HPDE6-E6E7 (cell line): ENCODE measurements at regions not wholly inside any gene's neighbourhood (a gene's known extent, or its start where the extent isn't known, plus 50 kb on each side); places are given as distances from the start of the nearest gene placed in this dataset.
A peak's percentile ranks its signal among the peaks of the same experiment; 100 is the strongest.
"Not testable (repeated sequence)": the region's sequence is repeated elsewhere in the genome, so short reads cannot be mapped to it uniquely, and the experiment has no call there.

Source experiments
- DNase-seq: peaks from one replicate; pipeline ENCODE4 v3.0.0; 2011; ENCODE audit warnings: missing footprints; ENCODE audit errors: extremely low spot score

- no peak for DNase-seq
Observed at GRCh38 chr14:89743828-89744227, 210.7 kb downstream of the EFCAB11 start.

DNA sequence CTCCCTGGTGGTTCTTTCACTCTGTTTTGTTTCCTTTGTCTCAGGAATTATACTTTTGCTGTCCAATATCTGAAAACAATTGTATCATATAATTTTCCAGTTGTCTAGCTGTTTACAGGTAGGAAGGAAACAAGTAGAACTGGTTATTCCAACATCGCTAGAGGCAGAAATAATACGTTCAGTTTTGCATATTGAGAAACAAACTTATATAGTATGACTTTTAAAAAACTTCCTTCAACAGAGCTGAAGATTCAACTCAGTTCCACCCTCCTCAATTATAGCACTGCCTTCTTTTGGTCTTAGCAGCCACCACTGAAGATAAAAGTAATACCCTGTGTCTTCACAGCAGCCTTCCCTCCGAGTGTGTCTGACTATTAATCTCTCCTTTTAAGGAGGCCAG is 214.3 kb downstream of the EFCAB11 start:
- peak; percentile 11 for DNase-seq

- DNase-seq = no peak
Observed at GRCh38 chr14:89736881-89737280, 217.6 kb downstream of the EFCAB11 start.

DNA sequence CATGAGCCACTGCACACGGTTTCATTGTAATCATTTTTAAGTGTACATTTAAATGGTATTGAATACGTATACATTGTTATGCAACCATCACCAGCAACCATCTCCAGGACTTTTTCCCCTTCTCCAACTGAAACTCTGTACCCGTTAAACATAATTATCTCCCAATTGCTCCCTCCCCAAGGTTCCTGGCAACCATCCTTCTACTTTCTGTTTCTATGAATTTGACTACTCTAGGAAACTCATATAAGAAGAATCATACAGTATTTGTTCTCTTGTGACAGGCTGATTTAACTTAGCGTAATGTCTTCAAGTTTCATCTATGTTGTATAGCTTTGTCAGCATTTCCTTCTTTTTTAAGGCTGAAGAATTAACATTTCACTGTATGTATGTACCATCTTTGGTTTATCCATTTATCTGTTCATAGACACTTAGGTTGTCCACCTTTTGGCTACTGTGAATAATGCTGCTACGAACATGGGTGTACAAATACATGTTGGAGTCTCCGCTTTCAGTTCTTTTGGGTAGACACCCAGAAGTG is 223.1 kb downstream of the EFCAB11 start:
- DNase-seq = no peak

DNA sequence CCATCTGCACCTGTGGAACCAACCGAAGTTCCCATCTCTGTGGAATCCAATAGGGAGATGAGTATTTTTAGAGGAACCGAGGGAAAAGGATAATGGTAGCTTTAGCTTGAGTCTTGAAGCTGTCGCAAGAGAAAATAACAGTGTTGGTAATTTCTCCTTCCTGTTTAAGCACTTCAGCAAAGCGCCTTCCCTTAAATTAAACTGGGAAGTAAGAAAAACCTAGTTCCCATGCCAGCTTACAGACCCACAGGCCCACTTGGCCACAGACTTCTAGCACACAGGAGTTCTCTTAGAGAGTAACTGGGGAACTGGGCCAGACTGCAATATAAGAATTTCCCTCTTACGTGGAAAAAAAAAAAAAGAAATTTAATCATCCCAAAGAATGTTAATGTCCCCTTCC is 223.8 kb downstream of the EFCAB11 start:
- no peak for DNase-seq

- no peak for DNase-seq
Observed at GRCh38 chr14:89728964-89729363, 225.6 kb downstream of the EFCAB11 start.

- DNase-seq = not testable (repeated sequence)
Observed at GRCh38 chr14:89726226-89726625, 228.3 kb downstream of the EFCAB11 start.

GRCh38 chr14:89724628-89724960 is 229.9 kb downstream of the EFCAB11 start:
- no peak for DNase-seq

DNA sequence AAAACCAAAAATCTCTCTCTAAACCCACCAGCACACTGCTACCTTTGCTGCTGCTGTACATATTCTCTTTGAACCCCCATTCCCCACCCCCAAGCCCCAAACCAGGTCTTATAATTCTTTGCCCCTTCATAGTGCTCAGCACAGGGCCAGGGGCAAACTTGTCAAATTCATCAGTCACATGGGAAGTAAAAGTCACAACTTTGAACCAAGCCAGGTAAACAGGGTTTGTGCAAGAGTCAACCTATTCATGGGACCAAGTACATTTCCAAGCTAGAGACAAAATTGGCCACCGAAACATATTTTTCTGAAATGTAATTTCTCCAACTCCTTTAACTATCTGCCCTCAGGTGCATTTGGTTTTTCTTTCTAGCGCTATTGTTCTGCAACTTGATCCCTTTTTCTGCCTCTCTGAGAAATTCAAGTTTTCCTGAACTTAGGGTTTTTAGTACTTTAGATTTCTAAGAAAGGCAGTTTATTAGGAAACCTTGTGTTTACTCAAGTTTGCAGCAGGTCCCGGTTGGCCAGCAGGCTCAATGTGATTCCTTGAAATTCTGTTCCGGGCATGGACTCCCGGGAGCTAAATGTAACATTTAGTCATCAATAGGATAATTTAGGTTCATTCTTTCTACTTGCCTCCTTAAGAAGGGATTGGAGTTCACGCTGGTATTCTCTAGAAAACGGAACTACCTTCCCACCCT is 230.5 kb downstream of the EFCAB11 start:
- no peak for DNase-seq

DNA sequence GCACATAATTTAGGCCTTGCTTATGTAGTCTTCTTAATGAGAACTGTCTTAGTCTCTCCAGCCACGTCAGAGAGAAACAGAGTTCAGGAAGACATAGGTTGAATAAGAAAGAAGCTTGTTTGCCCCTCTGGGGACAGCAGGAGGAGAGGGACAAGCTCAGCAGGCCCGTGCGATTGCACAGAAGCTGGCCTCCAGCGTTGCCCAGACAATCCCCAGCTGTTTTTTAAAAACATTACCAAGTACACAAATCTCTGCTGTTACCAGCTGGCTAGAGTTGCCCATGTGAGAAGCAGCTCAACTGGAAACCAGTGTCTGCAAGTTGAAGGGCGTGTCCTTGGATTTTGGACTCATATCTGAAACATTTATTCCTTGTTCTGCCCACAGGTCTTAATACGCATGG is 232.6 kb downstream of the EFCAB11 start:
- no peak for DNase-seq

- no peak for DNase-seq
Observed at GRCh38 chr14:89720741-89721729, 233.5 kb downstream of the EFCAB11 start.

GRCh38 chr14:89720076-89720687 is 234.3 kb downstream of the EFCAB11 start:
- no peak for DNase-seq

GRCh38 chr14:89719366-89720075 is 235.0 kb downstream of the EFCAB11 start:
- DNase-seq = no peak

GRCh38 chr14:89708982-89709625 is 245.4 kb downstream of the EFCAB11 start:
- no peak for DNase-seq

DNA sequence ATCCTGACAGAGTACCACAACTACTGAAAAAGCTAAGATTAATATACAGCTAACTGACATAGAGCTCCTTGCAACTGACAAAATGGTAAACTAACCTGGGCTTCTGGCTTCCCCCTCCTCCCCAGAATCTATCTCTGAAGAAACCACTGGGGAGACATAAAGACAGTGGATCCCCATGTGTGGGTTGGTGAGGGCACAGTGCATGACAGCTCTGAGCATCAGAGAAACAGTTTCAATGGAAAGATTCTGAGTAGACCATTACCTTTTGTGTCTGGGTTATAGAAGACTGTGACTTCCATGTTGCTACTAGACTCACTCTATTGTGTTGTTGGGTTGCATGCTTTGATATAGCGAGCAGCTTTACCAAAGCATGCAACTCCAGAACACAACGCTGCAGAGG is 247.4 kb downstream of the EFCAB11 start:
- DNase-seq = no peak

DNA sequence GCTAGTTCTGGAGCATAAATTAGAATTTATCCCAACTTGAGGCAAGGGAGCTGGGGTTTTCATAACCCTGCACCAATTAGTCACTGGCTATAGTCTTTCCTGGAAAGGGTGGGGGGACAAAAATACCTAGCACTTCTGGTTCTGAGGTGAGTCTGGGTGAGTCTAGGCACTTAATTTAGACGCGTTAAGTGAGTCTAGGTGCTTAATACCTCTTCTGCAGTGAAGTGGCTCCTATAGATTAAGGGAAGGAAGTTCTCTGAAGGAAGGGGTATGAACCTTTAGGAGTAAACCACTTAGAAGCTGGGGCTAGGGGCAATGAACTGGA is 251.7 kb downstream of the EFCAB11 start:
- DNase-seq = no peak

DNA sequence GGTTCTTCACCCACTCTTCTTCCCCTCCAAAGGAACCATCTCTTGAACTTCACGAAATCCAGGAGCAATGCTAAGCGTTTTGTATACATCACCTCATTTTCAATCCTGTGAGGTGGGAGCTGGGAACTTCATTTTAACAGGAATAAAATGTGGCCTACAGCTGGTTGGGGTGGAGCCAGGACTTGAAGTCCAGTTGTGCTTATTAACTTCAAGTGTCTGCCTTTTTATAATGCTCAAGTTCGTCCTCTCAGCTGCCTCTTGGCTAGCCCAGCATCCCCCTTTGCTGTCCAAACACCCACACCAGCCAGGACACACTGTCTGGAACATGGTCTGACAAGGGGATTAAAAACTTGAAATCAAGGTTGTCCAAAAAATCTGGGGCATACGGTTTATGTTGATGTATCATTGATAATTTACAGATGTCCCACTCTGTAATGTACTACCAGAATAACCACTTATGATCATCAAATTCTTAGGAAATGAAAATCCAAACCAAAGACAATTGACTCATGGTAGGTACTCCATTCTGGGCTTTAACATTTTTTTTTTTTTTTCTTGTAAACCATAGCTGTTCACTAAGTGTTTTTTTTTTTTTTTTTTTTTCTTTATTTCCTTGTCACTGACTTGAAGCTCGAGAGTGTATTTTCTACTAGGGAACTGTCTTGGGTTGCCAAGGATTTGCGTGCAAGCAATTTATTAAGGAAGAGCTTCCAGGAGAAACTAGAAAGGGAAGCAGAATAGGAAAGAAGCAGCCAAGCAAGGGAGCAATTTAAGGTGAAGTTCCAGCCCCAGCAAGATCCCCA is 252.3 kb downstream of the EFCAB11 start:
- DNase-seq = no peak

GRCh38 chr14:89701211-89702043 is 253.1 kb downstream of the EFCAB11 start:
- peak; percentile 72 for DNase-seq

DNA sequence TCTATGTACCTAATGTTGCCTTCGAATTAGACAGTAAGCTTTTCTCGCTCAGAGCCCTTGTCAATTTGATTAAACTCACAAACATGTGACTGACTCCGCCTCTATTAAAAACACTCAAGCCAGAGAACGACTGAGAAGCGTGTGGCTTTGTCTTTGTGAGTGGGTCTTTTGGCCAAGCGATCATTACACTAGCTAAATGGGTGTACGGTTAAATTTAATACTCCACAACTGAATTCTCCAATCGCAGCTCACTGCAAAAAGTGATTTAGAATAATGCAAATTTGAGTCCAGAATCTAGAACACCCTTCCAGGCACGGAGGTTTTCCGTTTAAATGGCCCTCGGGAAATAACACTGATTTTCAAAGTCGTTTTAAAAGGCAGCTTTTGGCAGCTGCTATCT is 253.7 kb downstream of the EFCAB11 start:
- no peak for DNase-seq

- no peak for DNase-seq
Observed at GRCh38 chr14:89699071-89699470, 255.5 kb downstream of the EFCAB11 start.
